GM12892 (cell line): ENCODE measurements at regions not wholly inside any gene's neighbourhood (a gene's known extent, or its start where the extent isn't known, plus 50 kb on each side); places are given as distances from the start of the nearest gene placed in this dataset.

ENCODE experiments used
- POLR2A ChIP-seq: IDR thresholded peaks from 2 replicates; pipeline ENCODE4 v1.6.1; 2011; ENCODE audit warnings: low read depth, low read length, control low read depth
- POLR2AphosphoS5 ChIP-seq: IDR thresholded peaks from 2 replicates; pipeline ENCODE4 v1.6.1; 2011; ENCODE audit warnings: low read depth, low read length, control low read depth

- no peak for TF ChIP-seq POLR2A
- no peak for TF ChIP-seq POLR2AphosphoS5
Measured at GRCh38 chr1:84742653-84743052, 52.4 kb upstream of the SSX2IP start.
